GM04504 (cell line): ENCODE measurements at regions not wholly inside any gene's neighbourhood (a gene's known extent, or its start where the extent isn't known, plus 50 kb on each side); places are given as distances from the start of the nearest gene placed in this dataset.
"Not testable (repeated sequence)": the region's sequence is repeated elsewhere in the genome, so short reads cannot be mapped to it uniquely, and the experiment has no call there.

ENCODE experiments used
- DNase-seq: peaks from one replicate; pipeline ENCODE4 v3.0.0-alpha.2; 2012; ENCODE audit warnings: low read depth

GRCh38 chr18:38284972-38285371 lies 719.4 kb upstream of the CELF4 start:
- DNase-seq: no peak

DNA sequence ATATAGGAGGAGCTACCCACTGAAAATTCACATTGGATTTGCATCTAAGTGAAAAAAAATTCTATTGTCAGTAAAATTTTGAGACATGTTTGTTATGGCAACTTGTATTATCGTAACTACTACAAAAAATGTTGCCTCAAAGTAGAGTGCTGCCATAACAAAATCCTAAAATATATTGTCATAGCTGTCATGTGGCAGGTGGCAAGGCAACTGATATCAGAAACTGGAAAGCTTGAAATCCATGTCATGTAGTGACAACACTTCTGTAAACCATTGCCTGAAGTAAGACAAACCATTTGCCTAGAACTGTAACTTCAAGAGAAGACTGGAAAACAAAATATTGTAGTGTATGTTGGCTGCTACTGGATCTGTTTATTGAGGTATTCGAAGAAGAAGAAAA lies 697.5 kb upstream of the CELF4 start:
- no peak for DNase-seq

DNA sequence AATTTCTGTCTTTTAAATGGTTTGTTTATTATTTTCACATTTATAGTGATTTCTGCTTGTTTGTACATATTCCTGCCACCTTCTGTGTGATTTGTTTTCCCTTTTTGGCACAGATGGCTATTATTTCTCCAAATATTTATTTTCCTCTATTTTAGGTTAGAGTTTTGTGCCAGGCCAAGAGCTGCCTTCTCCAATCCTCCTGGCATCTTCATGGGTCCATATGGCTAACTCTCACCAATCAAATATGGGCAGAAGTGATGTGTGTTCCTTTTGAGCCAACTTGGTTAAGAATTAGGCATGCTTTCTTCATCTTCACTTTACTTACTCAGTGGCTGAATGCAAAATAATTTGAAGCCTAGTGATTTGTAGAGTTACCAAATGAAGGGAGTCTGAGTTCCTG lies 697.1 kb upstream of the CELF4 start:
- no peak for DNase-seq

DNA sequence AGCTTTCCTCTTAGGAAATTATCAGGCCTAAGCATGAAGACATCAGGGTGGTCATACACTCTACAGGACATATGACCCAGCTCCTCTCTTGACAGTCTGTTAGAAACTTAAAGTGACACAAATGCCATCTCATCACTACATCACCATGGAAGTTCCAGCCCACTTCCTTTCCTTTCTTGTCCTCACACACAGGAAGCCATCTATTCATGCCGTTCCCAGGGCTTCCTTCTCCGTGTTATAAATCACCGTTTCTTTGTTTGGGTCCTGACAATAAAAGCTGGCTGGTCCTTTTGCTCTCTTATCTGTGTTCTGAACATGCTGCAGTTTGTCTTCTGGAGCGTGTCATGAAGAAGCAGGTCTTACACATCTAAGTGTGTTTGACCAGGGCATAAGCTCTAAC lies 692.1 kb upstream of the CELF4 start:
- no peak for DNase-seq

DNA sequence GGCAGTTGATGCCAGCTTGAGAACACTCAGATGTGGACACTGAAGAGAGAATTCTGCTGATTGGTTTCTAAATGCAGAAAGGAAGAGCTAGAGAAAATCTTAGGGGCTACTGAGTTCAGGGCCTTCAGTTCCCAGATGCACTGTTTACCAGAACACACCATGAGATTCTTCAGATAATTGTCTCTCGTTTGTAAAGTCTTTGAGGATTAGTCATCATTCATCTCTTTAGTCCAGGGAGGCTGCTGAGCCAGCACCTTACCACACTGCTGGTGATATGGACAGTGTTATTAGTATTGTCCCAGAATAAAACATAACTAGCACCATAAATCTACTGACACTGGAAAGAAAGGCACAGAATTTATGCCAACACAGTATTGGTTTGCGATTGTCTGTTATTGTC lies 690.8 kb upstream of the CELF4 start:
- no peak for DNase-seq

- no peak for DNase-seq
These were observed 685.4 kb upstream of the CELF4 start for GRCh38 chr18:38250971-38251370.

DNA sequence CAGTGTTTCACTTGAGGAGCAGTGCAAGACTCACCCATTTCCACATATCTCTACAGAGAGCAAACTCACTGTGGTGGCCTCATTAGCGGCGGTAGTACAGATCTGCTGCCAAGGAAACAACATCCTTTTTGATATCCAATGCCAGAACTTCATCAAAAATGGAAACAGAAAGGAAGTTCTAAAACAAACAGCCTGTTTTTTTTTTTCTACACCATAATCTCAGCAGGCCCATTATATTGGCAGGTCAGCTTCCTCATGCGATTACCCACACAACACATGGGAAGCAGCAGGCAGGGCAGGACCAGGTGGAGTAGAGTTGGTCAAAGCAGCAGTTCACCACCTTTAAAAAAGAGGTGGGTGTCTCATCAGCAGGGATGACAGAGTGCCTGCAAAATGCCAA lies 678.9 kb upstream of the CELF4 start:
- DNase-seq: no peak

DNA sequence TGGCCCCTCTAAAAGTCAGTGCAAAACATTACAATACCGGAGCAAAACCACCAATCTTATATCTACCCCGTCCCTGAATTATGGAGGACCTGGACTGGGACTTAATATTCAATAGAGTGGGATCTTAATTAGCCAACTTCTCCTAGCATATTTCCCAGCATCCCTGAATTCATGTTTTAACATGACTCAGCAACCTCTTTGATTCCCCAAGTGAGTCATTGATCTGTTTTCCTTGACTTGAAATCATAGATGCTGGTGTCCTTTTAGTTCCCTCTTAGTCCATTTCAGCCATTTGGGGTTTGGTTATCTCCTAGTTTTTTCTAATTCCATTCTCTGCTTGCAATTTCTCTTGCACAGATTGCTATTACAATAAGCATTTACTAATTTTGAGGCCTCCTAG lies 677.7 kb upstream of the CELF4 start:
- no peak for DNase-seq

GRCh38 chr18:38241736-38242135 lies 676.1 kb upstream of the CELF4 start:
- no peak for DNase-seq

DNA sequence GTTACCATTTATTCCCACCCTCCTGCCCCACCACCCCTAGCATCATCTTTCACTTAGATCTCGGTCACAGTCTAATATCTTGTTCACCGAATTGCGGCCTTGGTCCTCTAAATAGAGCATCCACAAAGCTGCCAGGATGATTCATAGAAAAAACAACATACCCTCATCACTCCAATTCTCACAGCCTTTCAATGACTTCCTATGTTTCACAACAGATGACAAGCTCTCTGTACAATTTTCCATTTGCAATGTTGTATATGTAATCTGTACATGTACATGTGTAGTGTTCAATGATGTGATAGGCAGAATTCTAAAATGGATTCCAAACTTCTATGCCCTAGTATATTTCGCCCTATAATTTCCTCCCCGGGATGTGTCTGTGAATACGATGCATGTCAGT lies 675.6 kb upstream of the CELF4 start:
- no peak for DNase-seq

- DNase-seq: no peak
These were observed 674.0 kb upstream of the CELF4 start for GRCh38 chr18:38239606-38240005.

- no peak for DNase-seq
These were observed 672.2 kb upstream of the CELF4 start for GRCh38 chr18:38237796-38238195.

DNA sequence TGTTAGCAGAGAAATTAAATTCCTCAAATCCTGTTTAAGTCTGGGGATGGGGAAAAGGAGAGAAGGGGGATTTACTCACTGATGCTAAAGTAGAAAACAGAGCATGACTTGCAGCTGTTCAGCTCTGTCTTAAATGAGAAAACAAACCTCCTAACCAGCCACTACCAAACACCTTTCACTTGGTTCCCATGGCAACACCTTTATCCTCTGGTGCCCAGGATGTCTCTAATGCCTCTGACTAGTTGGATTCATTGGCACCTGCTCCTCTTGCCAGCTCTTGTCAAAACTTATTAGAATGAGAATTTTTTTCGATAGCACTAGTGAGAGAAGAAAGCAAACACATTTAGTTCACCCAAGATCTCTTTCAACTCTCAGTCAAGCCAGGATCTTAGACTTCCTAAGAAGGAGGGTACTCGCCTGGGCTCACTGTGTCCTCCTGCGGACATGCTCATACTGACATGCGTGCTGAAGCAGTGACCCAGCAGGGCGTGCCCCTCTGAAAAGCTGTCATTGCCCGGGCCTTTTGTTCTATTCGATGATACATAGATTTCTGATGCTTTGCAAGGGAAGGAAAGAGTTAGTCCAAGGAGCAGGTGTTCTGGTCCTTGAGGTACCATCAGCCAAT lies 656.0 kb upstream of the CELF4 start:
- no peak for DNase-seq

DNA sequence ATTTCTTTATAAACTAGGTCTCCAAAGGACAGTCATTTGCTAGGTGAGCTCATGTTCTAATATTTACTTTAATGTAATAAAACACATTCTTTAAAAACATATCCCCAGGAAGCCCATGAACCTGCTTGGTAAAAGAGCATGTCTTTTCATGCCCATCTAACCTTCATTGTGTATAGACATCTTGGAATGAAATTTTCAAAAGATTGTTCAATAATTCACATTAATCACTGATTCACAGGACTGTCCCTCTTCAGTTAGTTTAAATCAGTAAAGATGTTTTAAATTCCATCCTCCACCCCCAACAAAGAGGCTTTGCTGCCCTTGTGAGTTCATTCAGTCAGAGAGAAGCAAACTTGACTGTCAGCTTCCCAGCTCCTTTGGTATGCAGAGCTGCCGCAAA lies 633.4 kb upstream of the CELF4 start:
- DNase-seq: no peak

DNA sequence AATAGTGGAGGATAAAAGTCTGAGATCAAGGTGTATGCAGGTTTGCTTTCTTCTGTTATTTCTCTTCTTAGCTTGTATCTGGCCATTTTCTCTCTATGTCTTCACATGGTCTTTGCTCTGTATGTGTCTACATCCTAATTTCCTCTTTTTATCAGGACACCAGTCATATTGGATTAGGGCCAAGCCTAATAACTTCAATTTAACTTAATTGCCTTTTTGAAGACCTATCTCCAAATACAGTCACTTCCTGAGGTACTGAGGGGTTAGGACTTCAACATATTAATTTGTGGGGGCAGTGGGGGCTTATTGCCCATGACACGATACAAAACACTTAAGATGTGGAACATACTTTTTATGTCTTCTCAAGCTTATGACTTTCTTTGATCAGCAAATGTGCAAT lies 632.9 kb upstream of the CELF4 start:
- DNase-seq: no peak

GRCh38 chr18:38186491-38186890 lies 620.9 kb upstream of the CELF4 start:
- no peak for DNase-seq

DNA sequence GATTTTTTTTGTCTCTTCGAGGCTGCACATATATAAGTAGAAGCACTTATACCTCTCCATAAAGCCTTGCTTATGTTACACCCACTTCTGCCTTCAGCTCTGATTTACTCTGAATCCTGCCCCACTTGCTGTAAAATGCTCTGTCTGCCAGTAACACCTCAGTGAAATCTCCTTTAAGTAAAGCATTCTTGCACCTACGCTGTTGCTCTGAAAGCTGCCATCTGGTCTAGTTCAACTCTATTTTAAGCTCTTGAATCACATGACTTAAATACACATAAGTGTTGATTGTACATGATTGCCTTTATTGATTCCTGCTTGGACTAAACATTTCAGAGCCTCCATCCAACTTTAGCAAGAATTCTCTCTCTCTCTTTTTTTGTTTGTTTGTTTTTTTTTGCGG lies 609.0 kb upstream of the CELF4 start:
- DNase-seq: no peak

DNA sequence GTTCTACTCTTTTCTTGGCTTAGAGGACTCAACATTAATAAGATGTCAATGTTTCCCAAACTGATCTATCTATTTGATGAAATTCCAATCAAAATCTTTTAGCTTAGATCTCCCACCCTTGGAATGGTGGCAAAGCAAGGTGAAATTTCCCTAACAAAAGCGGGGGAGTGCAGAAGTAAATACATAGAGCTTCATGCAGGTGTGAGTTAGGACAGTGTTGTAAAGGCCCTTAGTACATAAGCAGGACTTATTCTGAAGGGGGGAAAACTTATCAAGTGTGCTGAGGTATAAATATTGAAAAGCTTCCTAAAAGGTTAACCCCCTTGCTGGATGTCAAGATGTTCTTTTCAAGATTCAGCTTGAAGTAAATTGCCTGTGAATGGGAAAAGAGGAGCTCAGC lies 608.6 kb upstream of the CELF4 start:
- no peak for DNase-seq

DNA sequence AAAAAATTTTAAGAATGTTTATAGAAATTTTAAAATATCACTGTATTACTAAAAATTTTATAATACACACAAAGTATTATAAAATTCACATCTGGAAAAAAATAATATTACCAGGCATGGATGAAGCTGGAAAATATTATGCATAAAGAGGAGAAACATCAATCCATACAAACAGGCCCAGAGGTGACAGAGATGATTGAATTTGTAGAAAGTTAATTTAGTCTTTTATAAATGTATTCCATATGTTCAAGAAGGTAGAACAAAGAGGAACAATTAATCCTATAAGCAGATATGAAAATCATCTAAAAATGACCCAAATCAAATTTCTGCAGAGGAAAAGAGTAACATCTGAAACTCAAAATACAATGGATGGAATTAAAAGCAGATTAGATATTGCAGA lies 605.2 kb upstream of the CELF4 start:
- DNase-seq: no peak

GRCh38 chr18:38167623-38168022 lies 602.0 kb upstream of the CELF4 start:
- no peak for DNase-seq

GRCh38 chr18:38153116-38153515 lies 587.5 kb upstream of the CELF4 start:
- not testable (repeated sequence) for DNase-seq

- DNase-seq: no peak
These were observed 551.1 kb upstream of the CELF4 start for GRCh38 chr18:38116716-38117115.

GRCh38 chr18:38115201-38115600 lies 549.6 kb upstream of the CELF4 start:
- no peak for DNase-seq

DNA sequence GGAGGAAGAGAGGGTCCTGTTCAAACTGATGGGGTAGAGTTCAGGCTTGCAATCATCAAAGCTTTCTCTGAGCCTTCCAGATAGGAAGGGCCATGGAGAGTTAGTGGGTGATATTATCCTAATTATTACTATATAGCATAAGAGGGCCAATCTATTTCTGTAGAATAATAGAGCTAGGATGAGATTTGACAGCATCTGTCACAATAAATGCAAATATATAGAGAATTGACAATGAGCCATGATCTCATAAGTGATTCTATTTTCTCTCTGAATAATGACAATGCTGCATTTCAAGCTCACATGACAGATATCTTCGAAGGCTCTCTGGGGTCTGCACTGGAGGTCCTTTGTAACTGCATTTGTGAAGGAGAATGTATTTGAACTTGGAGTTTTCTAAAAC lies 521.9 kb upstream of the CELF4 start:
- no peak for DNase-seq

DNA sequence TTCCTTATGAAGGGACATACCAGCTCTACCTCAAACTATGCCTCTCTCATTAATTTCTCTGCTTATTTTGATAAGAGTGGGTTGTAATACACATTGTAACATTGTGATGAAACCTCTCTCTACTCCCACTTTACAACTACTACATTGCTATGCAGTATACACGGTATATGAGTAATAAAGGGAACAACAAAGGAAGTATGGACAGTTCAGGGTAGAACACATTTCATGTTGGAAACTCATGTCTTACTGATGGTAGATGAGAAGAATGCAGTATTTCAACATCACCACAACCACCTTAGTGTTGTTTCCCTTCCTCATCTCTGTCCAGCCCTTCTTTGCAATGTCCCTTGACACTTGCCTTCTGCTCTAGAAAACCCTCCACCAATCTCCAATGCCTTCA lies 515.9 kb upstream of the CELF4 start:
- no peak for DNase-seq
